SK-N-SH (cell line): ENCODE measurements at regions not wholly inside any gene's neighbourhood (a gene's known extent, or its start where the extent isn't known, plus 50 kb on each side); places are given as distances from the start of the nearest gene placed in this dataset.

Source experiments
- CHD2 ChIP-seq: fragments of 150-350 bp; IDR thresholded peaks from 2 replicates; pipeline ENCODE4 v1.6.1; 2018; ENCODE audit warnings: low read length; ENCODE audit not compliant: partially characterized antibody
- EP300 ChIP-seq, 2 experiments: IDR thresholded peaks; 2 replicates each; pipeline versions ENCODE4 v1.4.0 to v1.6.1; 2012; ENCODE audit warnings: borderline replicate concordance in 1 of 2, low read depth in 1 of 2, low read length in 1 of 2
- POLR2AphosphoS5 ChIP-seq: IDR thresholded peaks from 2 replicates; pipeline ENCODE4 v1.6.1; 2012; ENCODE audit warnings: low read depth, low read length
- RAD21 ChIP-seq: IDR thresholded peaks from 2 replicates; pipeline ENCODE4 v1.6.1; 2012; ENCODE audit warnings: mild to moderate bottlenecking, low read length
- TEAD4 ChIP-seq: IDR thresholded peaks from 2 replicates; pipeline ENCODE4 v1.4.0; 2012; ENCODE audit warnings: mild to moderate bottlenecking, borderline replicate concordance; ENCODE audit not compliant: insufficient read depth
- YY1 ChIP-seq: IDR thresholded peaks from 2 replicates; pipeline ENCODE4 v1.4.0; 2012; ENCODE audit warnings: low read depth, mild to moderate bottlenecking
- TF ChIP-seq, protein P1 (sequence below): fragments of 200-600 bp; sonication (generic); IDR thresholded peaks from 2 replicates; pipeline ENCODE4 v1.6.1; 2017; ENCODE audit warnings: antibody characterized with exemption, mild to moderate bottlenecking, moderate library complexity

DNA sequence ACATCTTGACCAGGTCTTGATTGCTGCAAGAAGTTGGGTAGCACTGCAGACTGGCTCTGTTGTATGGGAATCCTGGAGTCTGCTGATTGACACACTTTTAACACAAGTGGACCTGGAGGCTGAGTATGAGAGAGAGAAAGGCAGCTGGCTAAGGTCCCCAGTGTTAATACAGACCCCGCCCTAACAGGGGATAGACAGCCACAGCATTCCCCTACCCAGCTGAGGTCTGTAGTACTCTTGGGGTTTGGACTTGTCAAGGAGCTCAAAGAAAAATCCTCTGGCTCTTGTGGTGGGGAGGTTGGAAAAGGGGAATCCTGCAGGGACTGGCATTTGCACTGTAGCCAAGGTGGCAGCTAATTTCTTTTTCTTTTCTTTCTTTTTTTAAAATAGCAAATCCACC is 192.7 kb downstream of the ZNF621 start:
- TF ChIP-seq, protein P1, sequence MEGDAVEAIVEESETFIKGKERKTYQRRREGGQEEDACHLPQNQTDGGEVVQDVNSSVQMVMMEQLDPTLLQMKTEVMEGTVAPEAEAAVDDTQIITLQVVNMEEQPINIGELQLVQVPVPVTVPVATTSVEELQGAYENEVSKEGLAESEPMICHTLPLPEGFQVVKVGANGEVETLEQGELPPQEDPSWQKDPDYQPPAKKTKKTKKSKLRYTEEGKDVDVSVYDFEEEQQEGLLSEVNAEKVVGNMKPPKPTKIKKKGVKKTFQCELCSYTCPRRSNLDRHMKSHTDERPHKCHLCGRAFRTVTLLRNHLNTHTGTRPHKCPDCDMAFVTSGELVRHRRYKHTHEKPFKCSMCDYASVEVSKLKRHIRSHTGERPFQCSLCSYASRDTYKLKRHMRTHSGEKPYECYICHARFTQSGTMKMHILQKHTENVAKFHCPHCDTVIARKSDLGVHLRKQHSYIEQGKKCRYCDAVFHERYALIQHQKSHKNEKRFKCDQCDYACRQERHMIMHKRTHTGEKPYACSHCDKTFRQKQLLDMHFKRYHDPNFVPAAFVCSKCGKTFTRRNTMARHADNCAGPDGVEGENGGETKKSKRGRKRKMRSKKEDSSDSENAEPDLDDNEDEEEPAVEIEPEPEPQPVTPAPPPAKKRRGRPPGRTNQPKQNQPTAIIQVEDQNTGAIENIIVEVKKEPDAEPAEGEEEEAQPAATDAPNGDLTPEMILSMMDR: no peak
- TF ChIP-seq CHD2 (no peak), TEAD4 (no peak), RAD21 (no peak), YY1 (no peak), POLR2AphosphoS5 (no peak), EP300 (IDR thresholded peaks at IDR 0.05; ENCODE audit: borderline replicate concordance in 1 of 2, low read depth in 1 of 2, low read length in 1 of 2) (no peak)
